H1 (cell line): ENCODE measurements at regions not wholly inside any gene's neighbourhood (a gene's known extent, or its start where the extent isn't known, plus 50 kb on each side); places are given as distances from the start of the nearest gene placed in this dataset.

Experiments
- CTCF ChIA-PET: fragments of 300-600 bp; sonication (Branson Sonifier 250); formaldehyde crosslinking; loops from one replicate; lab custom pipeline; 2021; ENCODE audit not compliant: partially characterized antibody; lab: Charles Lee
- POLR2A ChIA-PET: fragments of 300-600 bp; sonication (Branson Sonifier 250); formaldehyde crosslinking; loops from one replicate; lab custom pipeline; 2021; ENCODE audit warnings: inconsistent platforms; ENCODE audit not compliant: partially characterized antibody; lab: Charles Lee
- DNase-seq, 2 experiments: peaks; one replicate each; pipeline versions ENCODE4 v3.0.0 to v3.0.0-alpha.2; 2010 to 2022; ENCODE audit warnings: low spot score in 2 of 2, low read depth in 1 of 2, mixed read lengths in 1 of 2
- FAIRE-seq: peaks from 2 replicates; lab custom pipeline; 2011; peaks lifted over from hg19 to GRCh38; lab: Jason Lieb, UNC
- H2AFZ ChIP-seq: 2 replicates; pipeline ENCODE4 v1.8.1; 2012; ENCODE audit warnings: low read length, inconsistent platforms
- H2AK5ac ChIP-seq: 2 replicates; pipeline ENCODE4 v1.6.1; 2013; ENCODE audit warnings: low read depth, low read length
- H2BK120ac ChIP-seq: replicated peaks from 2 replicates; pipeline ENCODE3; 2013; ENCODE audit warnings: low read depth, low read length, inconsistent platforms
- H2BK12ac ChIP-seq: 2 replicates; pipeline ENCODE4 v1.6.1; 2013; ENCODE audit warnings: low read depth, low read length
- H2BK15ac ChIP-seq: 2 replicates; pipeline ENCODE4 v1.6.1; 2013; ENCODE audit warnings: low read length
- H2BK20ac ChIP-seq: 2 replicates; pipeline ENCODE4 v1.6.1; 2013; ENCODE audit warnings: low read length
- H2BK5ac ChIP-seq: 2 replicates; pipeline ENCODE4 v1.6.1; 2013; ENCODE audit warnings: low read depth, low read length
- H3K14ac ChIP-seq: 2 replicates; pipeline ENCODE4 v1.6.1; 2013; ENCODE audit warnings: inconsistent platforms; ENCODE audit not compliant: insufficient read length
- H3K18ac ChIP-seq: 2 replicates; pipeline ENCODE4 v1.6.1; 2013; ENCODE audit warnings: low read length; ENCODE audit errors: extremely low read depth
- H3K23ac ChIP-seq: 2 replicates; pipeline ENCODE4 v1.6.1; 2013; ENCODE audit warnings: inconsistent platforms; ENCODE audit not compliant: insufficient read length
- H3K23me2 ChIP-seq: 2 replicates; pipeline ENCODE4 v1.6.1; 2013; ENCODE audit warnings: low read depth, low read length
- H3K27ac ChIP-seq: 2 replicates; pipeline ENCODE4 v1.6.1; 2011; ENCODE audit warnings: low read depth, low read length, inconsistent platforms
- H3K27me3 ChIP-seq, 4 experiments: replicated peaks in 1 of 4; 1 replicate in 1 of 4; 2 replicates in 3 of 4; pipeline versions ENCODE4 v1.6.1 to v1.8.1; 2011 to 2013; ENCODE audit warnings: low read length in 3 of 4, mild to moderate bottlenecking in 3 of 4, inconsistent platforms in 2 of 4, mixed read lengths in 2 of 4, moderate library complexity in 1 of 4; ENCODE audit not compliant: control insufficient read depth in 3 of 4, insufficient read depth in 3 of 4; ENCODE audit errors: extremely low read depth in 1 of 4
- H3K36me3 ChIP-seq, 4 experiments: 2 replicates each; pipeline versions ENCODE4 v1.6.1 to v1.8.1; 2011 to 2013; ENCODE audit warnings: mild to moderate bottlenecking in 4 of 4, low read length in 3 of 4, moderate library complexity in 2 of 4, control low read depth in 1 of 4, inconsistent platforms in 1 of 4; ENCODE audit not compliant: insufficient read depth in 4 of 4, control insufficient read depth in 2 of 4
- H3K4ac ChIP-seq: replicated peaks from 2 replicates; pipeline ENCODE3; 2013; ENCODE audit warnings: low read length, low read depth, mixed read lengths, inconsistent platforms; ENCODE audit not compliant: insufficient read length
- H3K4me1 ChIP-seq, 4 experiments: replicated peaks in 1 of 4; 1 replicate in 1 of 4; 2 replicates in 3 of 4; pipeline versions ENCODE4 v1.6.1 to v1.8.1; 2011 to 2013; ENCODE audit warnings: low read length in 3 of 4, inconsistent platforms in 2 of 4, mixed read lengths in 1 of 4; ENCODE audit not compliant: insufficient read depth in 4 of 4, control insufficient read depth in 3 of 4
- H3K4me2 ChIP-seq, 2 experiments: 2 replicates each; pipeline versions ENCODE4 v1.6.1 to v1.8.1; 2011 to 2013; ENCODE audit warnings: low read depth in 2 of 2, low read length in 2 of 2, control low read depth in 1 of 2, inconsistent platforms in 1 of 2, mild to moderate bottlenecking in 1 of 2; ENCODE audit not compliant: insufficient read depth in 1 of 2
- H3K4me3 ChIP-seq, 4 experiments: fragments of 200-600, 300-600 bp in 1 of 4; sonication (generic), shearing (Covaris generic), sonication (Bioruptor Twin) in 1 of 4; 2 replicates each; pipeline versions ENCODE4 v1.5.1 to v1.8.1; 2011 to 2016; ENCODE audit warnings: low read length in 4 of 4, low read depth in 3 of 4, control low read depth in 2 of 4, inconsistent platforms in 2 of 4, mild to moderate bottlenecking in 2 of 4, mixed read lengths in 1 of 4, moderate library complexity in 1 of 4; ENCODE audit not compliant: insufficient read depth in 2 of 4; ENCODE audit errors: extremely low read depth in 1 of 4
- H3K56ac ChIP-seq: replicated peaks from 2 replicates; pipeline ENCODE3; 2013; ENCODE audit warnings: low read depth, mild to moderate bottlenecking, mixed read lengths, low read length, inconsistent platforms; ENCODE audit not compliant: insufficient read length
- H3K79me1 ChIP-seq: 2 replicates; pipeline ENCODE4 v1.6.1; 2013; ENCODE audit warnings: low read depth, low read length, control low read depth
- H3K79me2 ChIP-seq, 2 experiments: 2 replicates each; pipeline versions ENCODE4 v1.6.1 to v1.8.1; 2012 to 2013; ENCODE audit warnings: low read length in 2 of 2, mild to moderate bottlenecking in 2 of 2, inconsistent platforms in 1 of 2; ENCODE audit not compliant: insufficient read depth in 2 of 2, control insufficient read depth in 1 of 2
- H3K9ac ChIP-seq, 4 experiments: replicated peaks in 1 of 4; 1 replicate in 1 of 4; 2 replicates in 3 of 4; pipeline versions ENCODE4 v1.6.1 to v1.8.1; 2011 to 2013; ENCODE audit warnings: low read depth in 3 of 4, low read length in 3 of 4, control low read depth in 2 of 4, mild to moderate bottlenecking in 2 of 4, moderate library complexity in 2 of 4, inconsistent platforms in 1 of 4; ENCODE audit errors: extremely low read depth in 1 of 4
- H3K9me3 ChIP-seq, 2 experiments: 2 replicates each; pipeline versions ENCODE4 v1.6.1 to v1.8.1; 2012 to 2013; ENCODE audit warnings: mild to moderate bottlenecking in 2 of 2, moderate library complexity in 2 of 2, control low read depth in 1 of 2, inconsistent platforms in 1 of 2, low read depth in 1 of 2, low read length in 1 of 2, mixed read lengths in 1 of 2; ENCODE audit not compliant: insufficient read depth in 2 of 2
- H4K20me1 ChIP-seq, 2 experiments: replicated peaks in 1 of 2; 2 replicates each; pipeline versions ENCODE3 to v1.8.1; 2011 to 2013; ENCODE audit warnings: inconsistent platforms in 2 of 2, low read length in 2 of 2, mild to moderate bottlenecking in 1 of 2; ENCODE audit not compliant: insufficient read depth in 2 of 2, control insufficient read depth in 1 of 2
- H4K5ac ChIP-seq: 2 replicates; pipeline ENCODE4 v1.6.1; 2013; ENCODE audit warnings: low read length, low read depth, mixed read lengths, inconsistent platforms; ENCODE audit not compliant: insufficient read length
- H4K8ac ChIP-seq: 2 replicates; pipeline ENCODE4 v1.8.0; 2013; ENCODE audit warnings: mild to moderate bottlenecking, moderate library complexity, low read length, inconsistent platforms; ENCODE audit not compliant: insufficient read depth; ENCODE audit errors: extremely low read depth
- H4K91ac ChIP-seq: replicated peaks from 2 replicates; pipeline ENCODE3; 2013; ENCODE audit warnings: low read length, mixed read lengths, inconsistent platforms; ENCODE audit not compliant: insufficient read length
- ATF2 ChIP-seq: IDR thresholded peaks from 2 replicates; pipeline ENCODE4 v1.6.1; 2012; ENCODE audit warnings: low read length, inconsistent platforms
- BRCA1 ChIP-seq: IDR thresholded peaks from 2 replicates; pipeline ENCODE4 v1.6.1; 2012; ENCODE audit warnings: low read depth, low read length, improper control_type of control experiment
- CHD2 ChIP-seq: IDR thresholded peaks from 2 replicates; pipeline ENCODE4 v1.6.1; 2012; ENCODE audit warnings: low read length, improper control_type of control experiment
- EP300 ChIP-seq, 2 experiments: IDR thresholded peaks; 1 replicate in 1 of 2; 2 replicates in 1 of 2; pipeline ENCODE4 v1.6.1; 2011 to 2012; ENCODE audit warnings: low read depth in 2 of 2, low read length in 2 of 2, mild to moderate bottlenecking in 2 of 2, borderline replicate concordance in 1 of 2, inconsistent platforms in 1 of 2, moderate library complexity in 1 of 2
- TAF1 ChIP-seq: IDR thresholded peaks from 2 replicates; pipeline ENCODE4 v1.6.1; 2011; ENCODE audit warnings: mild to moderate bottlenecking, low read depth, low read length
- WGBS, 2 experiments: shearing (Covaris generic) in 1 of 2; methylation state at CpG; one replicate each; pipeline versions ENCODE4 v1.1.6 to v1.1.7; 2013 to 2015; ENCODE audit warnings: low lambda C conversion rate in 2 of 2, mixed read lengths in 2 of 2, inconsistent platforms in 1 of 2, low coverage in 1 of 2, missing lambda C conversion rate in 1 of 2; ENCODE audit not compliant: insufficient replicate concordance in 2 of 2, insufficient coverage in 1 of 2, insufficient read length in 1 of 2; ENCODE audit errors: extremely low coverage in 1 of 2, missing lambda C conversion rate in 1 of 2; 5-methylcytosine and 5-hydroxymethylcytosine counted together
- TF ChIP-seq, protein P1 (sequence below): IDR thresholded peaks from 2 replicates; pipeline ENCODE4 v1.6.1; 2011; ENCODE audit warnings: low read length, improper control_type of control experiment

- Histone ChIP-seq H3K18ac (no peak overlapping the region), H2AFZ (no peak overlapping the region), H3K14ac (no peak overlapping the region), H4K5ac (no peak overlapping the region), H2BK5ac (no peak overlapping the region), H3K9ac (no peak overlapping the region), H2BK15ac (no peak overlapping the region), H3K27ac (no peak overlapping the region), H3K23ac (no peak overlapping the region), H3K4me2 (no peak overlapping the region), H3K79me2 (no peaks in the 10 kb centered on the region), H2BK12ac (no peak overlapping the region), H2BK20ac (no peak overlapping the region), H4K8ac (no peak overlapping the region), H3K4ac (no peak overlapping the region), H4K91ac (no peak overlapping the region), H2BK120ac (no peak overlapping the region), H3K23me2 (no peaks in the 10 kb centered on the region), H3K79me1 (no peaks in the 10 kb centered on the region), H3K4me1 (no peaks in the 10 kb centered on the region), H2AK5ac (no peak overlapping the region), H3K56ac (no peak overlapping the region), H3K9me3 (no peaks in the 10 kb centered on the region), H4K20me1 (no peaks in the 10 kb centered on the region), H3K27me3 (no peaks in the 10 kb centered on the region), H3K4me3 (no peak overlapping the region), H3K36me3 (no peaks in the 10 kb centered on the region)
- no peak for DNase-seq
- 95% methylated on average over 8 of the region's 8 CpGs; no CpG with 5 or more reads in 1 of the 2 experiments for WGBS, 2 experiments
- ChIA-PET CTCF (interaction anchor here (1.2 kb wide), 1 partner anchor 194 kb away, joined by 3 read pairs; no protein-coding TSS in a partner anchor), POLR2A (interaction anchor here (0.6 kb wide), 1 partner anchor 17 kb away, joined by 3 read pairs; no protein-coding TSS in a partner anchor)
- TF ChIP-seq ATF2 (no peak), CHD2 (no peak), TAF1 (no peak), EP300 (IDR thresholded peaks at IDR 0.05; ENCODE audit: borderline replicate concordance in 1 of 2, low read depth in 2 of 2, low read length in 2 of 2) (no peak), BRCA1 (no peak)
- TF ChIP-seq, protein P1, sequence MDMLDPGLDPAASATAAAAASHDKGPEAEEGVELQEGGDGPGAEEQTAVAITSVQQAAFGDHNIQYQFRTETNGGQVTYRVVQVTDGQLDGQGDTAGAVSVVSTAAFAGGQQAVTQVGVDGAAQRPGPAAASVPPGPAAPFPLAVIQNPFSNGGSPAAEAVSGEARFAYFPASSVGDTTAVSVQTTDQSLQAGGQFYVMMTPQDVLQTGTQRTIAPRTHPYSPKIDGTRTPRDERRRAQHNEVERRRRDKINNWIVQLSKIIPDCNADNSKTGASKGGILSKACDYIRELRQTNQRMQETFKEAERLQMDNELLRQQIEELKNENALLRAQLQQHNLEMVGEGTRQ: peak; percentile 13; the same call in 1 of the 2 replicates
- FAIRE-seq: no peak
Measured at GRCh38 chr6:20334334-20334733, 67.3 kb upstream of the E2F3 start.
